H1 (cell line): ENCODE measurements at regions not wholly inside any gene's neighbourhood (a gene's known extent, or its start where the extent isn't known, plus 50 kb on each side); places are given as distances from the start of the nearest gene placed in this dataset.

ENCODE experiments used
- CTCF ChIA-PET: fragments of 300-600 bp; sonication (Branson Sonifier 250); formaldehyde crosslinking; loops from one replicate; lab custom pipeline; 2021; ENCODE audit not compliant: partially characterized antibody; lab: Charles Lee
- POLR2A ChIA-PET: fragments of 300-600 bp; sonication (Branson Sonifier 250); formaldehyde crosslinking; loops from one replicate; lab custom pipeline; 2021; ENCODE audit warnings: inconsistent platforms; ENCODE audit not compliant: partially characterized antibody; lab: Charles Lee
- DNase-seq, 2 experiments: peaks; one replicate each; pipeline versions ENCODE4 v3.0.0 to v3.0.0-alpha.2; 2010 to 2022; ENCODE audit warnings: low spot score in 2 of 2, low read depth in 1 of 2, mixed read lengths in 1 of 2
- FAIRE-seq: peaks from 2 replicates; lab custom pipeline; 2011; peaks lifted over from hg19 to GRCh38; lab: Jason Lieb, UNC
- H2AFZ ChIP-seq: 2 replicates; pipeline ENCODE4 v1.8.1; 2012; ENCODE audit warnings: low read length, inconsistent platforms
- H2AK5ac ChIP-seq: 2 replicates; pipeline ENCODE4 v1.6.1; 2013; ENCODE audit warnings: low read depth, low read length
- H2BK120ac ChIP-seq: replicated peaks from 2 replicates; pipeline ENCODE3; 2013; ENCODE audit warnings: low read depth, low read length, inconsistent platforms
- H2BK12ac ChIP-seq: 2 replicates; pipeline ENCODE4 v1.6.1; 2013; ENCODE audit warnings: low read depth, low read length
- H2BK15ac ChIP-seq: 2 replicates; pipeline ENCODE4 v1.6.1; 2013; ENCODE audit warnings: low read length
- H2BK20ac ChIP-seq: 2 replicates; pipeline ENCODE4 v1.6.1; 2013; ENCODE audit warnings: low read length
- H2BK5ac ChIP-seq: 2 replicates; pipeline ENCODE4 v1.6.1; 2013; ENCODE audit warnings: low read depth, low read length
- H3K14ac ChIP-seq: 2 replicates; pipeline ENCODE4 v1.6.1; 2013; ENCODE audit warnings: inconsistent platforms; ENCODE audit not compliant: insufficient read length
- H3K18ac ChIP-seq: 2 replicates; pipeline ENCODE4 v1.6.1; 2013; ENCODE audit warnings: low read length; ENCODE audit errors: extremely low read depth
- H3K23ac ChIP-seq: 2 replicates; pipeline ENCODE4 v1.6.1; 2013; ENCODE audit warnings: inconsistent platforms; ENCODE audit not compliant: insufficient read length
- H3K23me2 ChIP-seq: 2 replicates; pipeline ENCODE4 v1.6.1; 2013; ENCODE audit warnings: low read depth, low read length
- H3K27ac ChIP-seq: 2 replicates; pipeline ENCODE4 v1.6.1; 2011; ENCODE audit warnings: low read depth, low read length, inconsistent platforms
- H3K27me3 ChIP-seq, 4 experiments: replicated peaks in 1 of 4; 1 replicate in 1 of 4; 2 replicates in 3 of 4; pipeline versions ENCODE4 v1.6.1 to v1.8.1; 2011 to 2013; ENCODE audit warnings: low read length in 3 of 4, mild to moderate bottlenecking in 3 of 4, inconsistent platforms in 2 of 4, mixed read lengths in 2 of 4, moderate library complexity in 1 of 4; ENCODE audit not compliant: control insufficient read depth in 3 of 4, insufficient read depth in 3 of 4; ENCODE audit errors: extremely low read depth in 1 of 4
- H3K36me3 ChIP-seq, 4 experiments: 2 replicates each; pipeline versions ENCODE4 v1.6.1 to v1.8.1; 2011 to 2013; ENCODE audit warnings: mild to moderate bottlenecking in 4 of 4, low read length in 3 of 4, moderate library complexity in 2 of 4, control low read depth in 1 of 4, inconsistent platforms in 1 of 4; ENCODE audit not compliant: insufficient read depth in 4 of 4, control insufficient read depth in 2 of 4
- H3K4ac ChIP-seq: replicated peaks from 2 replicates; pipeline ENCODE3; 2013; ENCODE audit warnings: low read length, low read depth, mixed read lengths, inconsistent platforms; ENCODE audit not compliant: insufficient read length
- H3K4me1 ChIP-seq, 4 experiments: replicated peaks in 1 of 4; 1 replicate in 1 of 4; 2 replicates in 3 of 4; pipeline versions ENCODE4 v1.6.1 to v1.8.1; 2011 to 2013; ENCODE audit warnings: low read length in 3 of 4, inconsistent platforms in 2 of 4, mixed read lengths in 1 of 4; ENCODE audit not compliant: insufficient read depth in 4 of 4, control insufficient read depth in 3 of 4
- H3K4me2 ChIP-seq, 2 experiments: 2 replicates each; pipeline versions ENCODE4 v1.6.1 to v1.8.1; 2011 to 2013; ENCODE audit warnings: low read depth in 2 of 2, low read length in 2 of 2, control low read depth in 1 of 2, inconsistent platforms in 1 of 2, mild to moderate bottlenecking in 1 of 2; ENCODE audit not compliant: insufficient read depth in 1 of 2
- H3K4me3 ChIP-seq, 4 experiments: fragments of 200-600, 300-600 bp in 1 of 4; sonication (generic), shearing (Covaris generic), sonication (Bioruptor Twin) in 1 of 4; 2 replicates each; pipeline versions ENCODE4 v1.5.1 to v1.8.1; 2011 to 2016; ENCODE audit warnings: low read length in 4 of 4, low read depth in 3 of 4, control low read depth in 2 of 4, inconsistent platforms in 2 of 4, mild to moderate bottlenecking in 2 of 4, mixed read lengths in 1 of 4, moderate library complexity in 1 of 4; ENCODE audit not compliant: insufficient read depth in 2 of 4; ENCODE audit errors: extremely low read depth in 1 of 4
- H3K56ac ChIP-seq: replicated peaks from 2 replicates; pipeline ENCODE3; 2013; ENCODE audit warnings: low read depth, mild to moderate bottlenecking, mixed read lengths, low read length, inconsistent platforms; ENCODE audit not compliant: insufficient read length
- H3K79me1 ChIP-seq: 2 replicates; pipeline ENCODE4 v1.6.1; 2013; ENCODE audit warnings: low read depth, low read length, control low read depth
- H3K79me2 ChIP-seq, 2 experiments: 2 replicates each; pipeline versions ENCODE4 v1.6.1 to v1.8.1; 2012 to 2013; ENCODE audit warnings: low read length in 2 of 2, mild to moderate bottlenecking in 2 of 2, inconsistent platforms in 1 of 2; ENCODE audit not compliant: insufficient read depth in 2 of 2, control insufficient read depth in 1 of 2
- H3K9ac ChIP-seq, 4 experiments: replicated peaks in 1 of 4; 1 replicate in 1 of 4; 2 replicates in 3 of 4; pipeline versions ENCODE4 v1.6.1 to v1.8.1; 2011 to 2013; ENCODE audit warnings: low read depth in 3 of 4, low read length in 3 of 4, control low read depth in 2 of 4, mild to moderate bottlenecking in 2 of 4, moderate library complexity in 2 of 4, inconsistent platforms in 1 of 4; ENCODE audit errors: extremely low read depth in 1 of 4
- H3K9me3 ChIP-seq, 2 experiments: 2 replicates each; pipeline versions ENCODE4 v1.6.1 to v1.8.1; 2012 to 2013; ENCODE audit warnings: mild to moderate bottlenecking in 2 of 2, moderate library complexity in 2 of 2, control low read depth in 1 of 2, inconsistent platforms in 1 of 2, low read depth in 1 of 2, low read length in 1 of 2, mixed read lengths in 1 of 2; ENCODE audit not compliant: insufficient read depth in 2 of 2
- H4K20me1 ChIP-seq, 2 experiments: replicated peaks in 1 of 2; 2 replicates each; pipeline versions ENCODE3 to v1.8.1; 2011 to 2013; ENCODE audit warnings: inconsistent platforms in 2 of 2, low read length in 2 of 2, mild to moderate bottlenecking in 1 of 2; ENCODE audit not compliant: insufficient read depth in 2 of 2, control insufficient read depth in 1 of 2
- H4K5ac ChIP-seq: 2 replicates; pipeline ENCODE4 v1.6.1; 2013; ENCODE audit warnings: low read length, low read depth, mixed read lengths, inconsistent platforms; ENCODE audit not compliant: insufficient read length
- H4K8ac ChIP-seq: 2 replicates; pipeline ENCODE4 v1.8.0; 2013; ENCODE audit warnings: mild to moderate bottlenecking, moderate library complexity, low read length, inconsistent platforms; ENCODE audit not compliant: insufficient read depth; ENCODE audit errors: extremely low read depth
- H4K91ac ChIP-seq: replicated peaks from 2 replicates; pipeline ENCODE3; 2013; ENCODE audit warnings: low read length, mixed read lengths, inconsistent platforms; ENCODE audit not compliant: insufficient read length
- CEBPB ChIP-seq: IDR thresholded peaks from 2 replicates; pipeline ENCODE4 v1.6.1; 2012; ENCODE audit warnings: low read depth, low read length
- CTCF ChIP-seq, 3 experiments: IDR thresholded peaks; 1 replicate in 2 of 3; 2 replicates in 1 of 3; pipeline versions ENCODE4 v1.5.1 to v1.6.1; 2011; ENCODE audit warnings: low read length in 3 of 3, mild to moderate bottlenecking in 3 of 3, inconsistent platforms in 2 of 3, low read depth in 1 of 3, moderate library complexity in 1 of 3; ENCODE audit not compliant: insufficient read depth in 1 of 3; ENCODE audit errors: control extremely low read depth in 1 of 3
- GABPA ChIP-seq: IDR thresholded peaks from 2 replicates; pipeline ENCODE4 v1.6.1; 2011; ENCODE audit warnings: mild to moderate bottlenecking, low read length, moderate library complexity, borderline replicate concordance; ENCODE audit not compliant: insufficient read depth
- RAD21 ChIP-seq, 2 experiments: IDR thresholded peaks in 1 of 2; conservative IDR thresholded peaks in 1 of 2; 2 replicates each; pipeline ENCODE4 v1.6.1; 2011; ENCODE audit warnings: low read depth in 2 of 2, low read length in 2 of 2, improper control_type of control experiment in 1 of 2, inconsistent platforms in 1 of 2, mild to moderate bottlenecking in 1 of 2, moderate library complexity in 1 of 2
- YY1 ChIP-seq: IDR thresholded peaks from 2 replicates; pipeline ENCODE4 v1.6.1; 2011; ENCODE audit warnings: low read depth, mild to moderate bottlenecking, low read length
- WGBS, 2 experiments: shearing (Covaris generic) in 1 of 2; methylation state at CpG; one replicate each; pipeline versions ENCODE4 v1.1.6 to v1.1.7; 2013 to 2015; ENCODE audit warnings: low lambda C conversion rate in 2 of 2, mixed read lengths in 2 of 2, inconsistent platforms in 1 of 2, low coverage in 1 of 2, missing lambda C conversion rate in 1 of 2; ENCODE audit not compliant: insufficient replicate concordance in 2 of 2, insufficient coverage in 1 of 2, insufficient read length in 1 of 2; ENCODE audit errors: extremely low coverage in 1 of 2, missing lambda C conversion rate in 1 of 2; 5-methylcytosine and 5-hydroxymethylcytosine counted together

GRCh38 chr5:26813235-26813634 lies 225.2 kb downstream of the CDH9 start:
- no peak overlapping the region for H3K23ac ChIP-seq
- no peaks in the 10 kb centered on the region for H3K36me3 ChIP-seq
- no peak overlapping the region for H4K8ac ChIP-seq
- no peak overlapping the region for H2BK15ac ChIP-seq
- no peak overlapping the region for H2BK12ac ChIP-seq
- H3K14ac ChIP-seq, result no peak overlapping the region
- CTCF ChIA-PET, result no interaction called here
- H2AFZ ChIP-seq, result peak overlapping the region; percentile 62; the same call in 1 of the 2 replicates
- H3K27me3 ChIP-seq, result no peaks in the 10 kb centered on the region
- H3K23me2 ChIP-seq, result no peaks in the 10 kb centered on the region
- WGBS, 2 experiments, result 85% methylated on average over 7 of the region's 7 CpGs; no CpG with 5 or more reads in 1 of the 2 experiments
- no peak overlapping the region for H3K27ac ChIP-seq
- H3K4me3 ChIP-seq, result no peak overlapping the region
- no peak overlapping the region for H3K9ac ChIP-seq
- H3K4ac ChIP-seq, result no peak overlapping the region
- H3K9me3 ChIP-seq, result no peaks in the 10 kb centered on the region; a peak in 1 of 4 replicates
- no peaks in the 10 kb centered on the region for H3K79me2 ChIP-seq
- H3K4me1 ChIP-seq, result no peaks in the 10 kb centered on the region
- H3K79me1 ChIP-seq, result no peaks in the 10 kb centered on the region
- no peak overlapping the region for H4K5ac ChIP-seq
- H3K18ac ChIP-seq, result no peak overlapping the region
- no peak overlapping the region for H2BK5ac ChIP-seq
- TF ChIP-seq YY1 (peak; percentile 34; the same call in 1 of the 2 replicates), CTCF (IDR thresholded peaks at IDR 0.05; ENCODE audit: control extremely low read depth in 1 of 3, insufficient read depth in 1 of 3, low read depth in 1 of 3, low read length in 3 of 3) (peak in 1 of 3 experiments; percentile 7; a peak in 1 of 4 replicates), RAD21 (IDR thresholded peaks at IDR 0.05 in 1 of 2, conservative IDR thresholded peaks at IDR 0.05 in 1 of 2; ENCODE audit: low read depth in 2 of 2, low read length in 2 of 2) (peak in 1 of 2 experiments; percentile 27; a peak in 2 of 4 replicates), CEBPB (no peak), GABPA (no peak)
- TF ChIP-seq, all 59 proteins: peak for 3
- Histone ChIP-seq H4K91ac (no peak overlapping the region), H2BK20ac (no peak overlapping the region), H3K56ac (no peak overlapping the region), H4K20me1 (no peaks in the 10 kb centered on the region), H2BK120ac (no peak overlapping the region), H2AK5ac (no peak overlapping the region), H3K4me2 (no peak overlapping the region)
- POLR2A ChIA-PET, result no interaction called here
- FAIRE-seq (no peak), DNase-seq (no peak)
